Upper lobe of left lung (tissue), 4 donors: ENCODE measurements at regions not wholly inside any gene's neighbourhood (a gene's known extent, or its start where the extent isn't known, plus 50 kb on each side); places are given as distances from the start of the nearest gene placed in this dataset.

Experiments used
- EP300 ChIP-seq, 4 donors: sonication (generic); formaldehyde crosslinking; IDR thresholded peaks; one replicate each; pipeline ENCODE4 v1.5.1; 2017; ENCODE audit warnings: antibody characterized with exemption in 4 of 4, control low read depth in 2 of 4
- POLR2AphosphoS5 ChIP-seq, 2 donors: sonication (generic); formaldehyde crosslinking; IDR thresholded peaks; one replicate each; pipeline ENCODE4 v1.5.1; 2017; ENCODE audit warnings: antibody characterized with exemption in 2 of 2
- TF ChIP-seq, protein P1 (sequence below), 6 experiments: fragments of 450-650 bp in 4 of 6; fragments of 200-600 bp in 2 of 6; sonication (generic) in 2 of 6; IDR thresholded peaks; one replicate each; pipeline ENCODE4 v1.5.1; 2016 to 2019; ENCODE audit warnings: antibody characterized with exemption in 6 of 6

DNA sequence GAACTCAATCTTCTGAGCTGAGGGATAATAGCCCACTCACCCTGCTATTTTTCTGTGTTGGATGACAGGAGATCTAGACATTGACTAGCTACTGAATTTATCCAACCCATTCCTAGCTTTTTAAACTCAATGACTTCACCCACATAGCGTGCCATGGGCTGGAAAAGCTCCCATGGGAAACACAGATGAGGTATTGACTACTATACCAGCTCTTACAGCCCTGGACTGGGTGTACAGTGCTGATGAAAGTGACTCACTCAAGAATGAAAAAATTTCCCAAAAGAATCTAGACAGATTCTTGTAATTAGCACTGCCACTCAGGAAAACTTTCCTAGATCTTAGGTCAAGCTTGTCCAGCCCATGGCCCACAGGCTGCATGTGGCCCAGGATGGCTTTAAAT, 72.7 kb upstream of the NREP start:
- TF ChIP-seq, protein P1, sequence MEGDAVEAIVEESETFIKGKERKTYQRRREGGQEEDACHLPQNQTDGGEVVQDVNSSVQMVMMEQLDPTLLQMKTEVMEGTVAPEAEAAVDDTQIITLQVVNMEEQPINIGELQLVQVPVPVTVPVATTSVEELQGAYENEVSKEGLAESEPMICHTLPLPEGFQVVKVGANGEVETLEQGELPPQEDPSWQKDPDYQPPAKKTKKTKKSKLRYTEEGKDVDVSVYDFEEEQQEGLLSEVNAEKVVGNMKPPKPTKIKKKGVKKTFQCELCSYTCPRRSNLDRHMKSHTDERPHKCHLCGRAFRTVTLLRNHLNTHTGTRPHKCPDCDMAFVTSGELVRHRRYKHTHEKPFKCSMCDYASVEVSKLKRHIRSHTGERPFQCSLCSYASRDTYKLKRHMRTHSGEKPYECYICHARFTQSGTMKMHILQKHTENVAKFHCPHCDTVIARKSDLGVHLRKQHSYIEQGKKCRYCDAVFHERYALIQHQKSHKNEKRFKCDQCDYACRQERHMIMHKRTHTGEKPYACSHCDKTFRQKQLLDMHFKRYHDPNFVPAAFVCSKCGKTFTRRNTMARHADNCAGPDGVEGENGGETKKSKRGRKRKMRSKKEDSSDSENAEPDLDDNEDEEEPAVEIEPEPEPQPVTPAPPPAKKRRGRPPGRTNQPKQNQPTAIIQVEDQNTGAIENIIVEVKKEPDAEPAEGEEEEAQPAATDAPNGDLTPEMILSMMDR (IDR thresholded peaks at IDR 0.05) = no peak
- TF ChIP-seq EP300 (IDR thresholded peaks at IDR 0.05) = no peak
- no peak for TF ChIP-seq POLR2AphosphoS5 (IDR thresholded peaks at IDR 0.05)
